ENCODE measurements at regions not wholly inside any gene's neighbourhood (a gene's known extent, or its start where the extent isn't known, plus 50 kb on each side); places are given as distances from the start of the nearest gene placed in this dataset.
A peak's percentile ranks its signal among the peaks of the same experiment; 100 is the strongest.

DNA sequence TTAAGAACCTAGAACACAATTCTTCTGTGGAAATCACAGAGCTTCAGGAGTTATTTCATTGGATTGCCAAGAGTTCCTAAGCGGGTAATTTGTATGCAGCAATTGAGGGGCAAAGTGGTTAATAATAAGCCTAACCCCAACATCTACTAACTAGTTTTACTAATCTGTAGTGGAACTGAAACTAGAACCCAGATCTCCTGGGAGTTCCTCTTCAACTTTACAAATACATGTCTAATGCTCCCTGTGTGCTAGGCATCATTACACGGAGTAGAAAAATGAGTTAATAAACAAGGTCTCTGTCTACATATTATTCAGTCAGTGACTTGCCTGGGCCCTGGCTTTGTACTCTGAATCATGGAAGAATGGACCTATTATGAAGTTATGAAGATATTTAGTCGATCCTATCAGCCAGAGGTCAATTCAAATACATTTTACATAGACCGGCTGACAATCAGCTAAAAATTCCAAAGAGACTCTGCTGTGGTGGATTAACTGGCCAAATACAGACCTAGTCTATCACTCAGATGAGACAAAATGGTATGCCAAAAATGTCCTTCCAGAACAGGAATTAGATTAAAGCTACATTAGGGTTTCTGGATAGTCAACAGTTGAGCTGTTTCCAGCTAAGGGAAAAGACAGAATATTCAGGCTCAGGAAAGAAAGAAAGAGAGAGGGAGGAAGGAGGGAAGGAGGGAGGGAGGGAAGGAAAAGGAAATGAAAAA lies 326.0 kb downstream of the FBXW7 start (continued):
- TF ChIP-seq, protein P1, sequence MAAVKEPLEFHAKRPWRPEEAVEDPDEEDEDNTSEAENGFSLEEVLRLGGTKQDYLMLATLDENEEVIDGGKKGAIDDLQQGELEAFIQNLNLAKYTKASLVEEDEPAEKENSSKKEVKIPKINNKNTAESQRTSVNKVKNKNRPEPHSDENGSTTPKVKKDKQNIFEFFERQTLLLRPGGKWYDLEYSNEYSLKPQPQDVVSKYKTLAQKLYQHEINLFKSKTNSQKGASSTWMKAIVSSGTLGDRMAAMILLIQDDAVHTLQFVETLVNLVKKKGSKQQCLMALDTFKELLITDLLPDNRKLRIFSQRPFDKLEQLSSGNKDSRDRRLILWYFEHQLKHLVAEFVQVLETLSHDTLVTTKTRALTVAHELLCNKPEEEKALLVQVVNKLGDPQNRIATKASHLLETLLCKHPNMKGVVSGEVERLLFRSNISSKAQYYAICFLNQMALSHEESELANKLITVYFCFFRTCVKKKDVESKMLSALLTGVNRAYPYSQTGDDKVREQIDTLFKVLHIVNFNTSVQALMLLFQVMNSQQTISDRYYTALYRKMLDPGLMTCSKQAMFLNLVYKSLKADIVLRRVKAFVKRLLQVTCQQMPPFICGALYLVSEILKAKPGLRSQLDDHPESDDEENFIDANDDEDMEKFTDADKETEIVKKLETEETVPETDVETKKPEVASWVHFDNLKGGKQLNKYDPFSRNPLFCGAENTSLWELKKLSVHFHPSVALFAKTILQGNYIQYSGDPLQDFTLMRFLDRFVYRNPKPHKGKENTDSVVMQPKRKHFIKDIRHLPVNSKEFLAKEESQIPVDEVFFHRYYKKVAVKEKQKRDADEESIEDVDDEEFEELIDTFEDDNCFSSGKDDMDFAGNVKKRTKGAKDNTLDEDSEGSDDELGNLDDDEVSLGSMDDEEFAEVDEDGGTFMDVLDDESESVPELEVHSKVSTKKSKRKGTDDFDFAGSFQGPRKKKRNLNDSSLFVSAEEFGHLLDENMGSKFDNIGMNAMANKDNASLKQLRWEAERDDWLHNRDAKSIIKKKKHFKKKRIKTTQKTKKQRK (IDR thresholded peaks at IDR 0.05; ENCODE audit: low read depth, low read length), result no peak
- TF ChIP-seq IKZF1 (conservative IDR thresholded peaks at IDR 0.05), result 0 out of 2 replicates have a peak, but pooled peaks have one; percentile 25
- TF ChIP-seq EP300 (IDR thresholded peaks at IDR 0.05; ENCODE audit: borderline replicate concordance in 1 of 2, control insufficient read depth in 1 of 2, low read depth in 2 of 2, low read length in 2 of 2), result peak in 1 of 2 experiments; percentile 62; a peak in 1 of 4 replicates

DNA sequence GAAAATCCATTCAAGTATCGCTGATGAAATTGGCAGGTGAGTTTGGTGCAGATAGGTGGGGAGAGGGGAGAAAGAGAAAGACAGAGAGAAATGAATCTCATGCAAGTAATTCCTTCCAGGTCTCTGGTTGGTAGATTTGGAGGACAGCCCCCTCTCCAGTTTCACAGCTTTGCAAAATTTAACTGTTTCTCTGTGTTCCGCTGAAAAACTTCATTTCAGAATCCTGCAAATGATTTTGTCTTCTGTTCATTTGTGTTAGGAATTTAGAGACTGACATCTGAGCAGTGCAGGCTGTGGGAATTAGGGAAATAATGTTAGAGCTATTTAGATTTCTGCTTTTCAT lies 328.5 kb downstream of the FBXW7 start:
- intact Hi-C loops (cut with micrococcal nuclease; ENCODE audit: unreplicated experiment) (loop anchor here (5.0 kb wide), 1 partner anchor 320 kb away; no protein-coding TSS in a partner anchor), in situ Hi-C loops (cut with MboI) (no loop called here)
- no peaks in the 10 kb centered on the region for H4K20me1 ChIP-seq (ENCODE audit: control insufficient read depth, insufficient read depth)
- no peak overlapping the region for H3K4me3 ChIP-seq
- H3K27me3 ChIP-seq (replicated peaks in 1 of 2; ENCODE audit: control insufficient read depth in 2 of 2, insufficient read depth in 2 of 2, low read length in 1 of 2), result no peaks in the 10 kb centered on the region
- H3K9me3 ChIP-seq (replicated peaks; ENCODE audit: control insufficient read depth, insufficient read depth, low read length), result no peaks in the 10 kb centered on the region
- no peak overlapping the region for H2AFZ ChIP-seq (ENCODE audit: control insufficient read depth, low read depth, low read length)
- ATAC-seq (no peak), DNase-seq (ENCODE audit: low read depth, low spot score) (no peak), FAIRE-seq (no peak)
- H3K27ac ChIP-seq (ENCODE audit: control insufficient read depth, insufficient read depth), result no peak overlapping the region
- no peak overlapping the region for H3K4me2 ChIP-seq (ENCODE audit: control insufficient read depth, insufficient read depth)
- WGBS (ENCODE audit: insufficient coverage, insufficient replicate concordance, low lambda C conversion rate, missing lambda C conversion rate), result 72% methylated on average over 2 of the region's 2 CpGs
- no peaks in the 10 kb centered on the region for H3K36me3 ChIP-seq (ENCODE audit: control insufficient read depth in 2 of 2, insufficient read depth in 2 of 2, low read length in 1 of 2)
- no peak overlapping the region for H3K9ac ChIP-seq (ENCODE audit: control insufficient read depth, insufficient read depth, low read length)
- CTCF ChIA-PET, result interaction anchor here (1.1 kb wide), 1 partner anchor 18 kb away, joined by 4 read pairs; no protein-coding TSS in a partner anchor
- SMC1A ChIA-PET (ENCODE audit: uncharacterized antibody, unreplicated experiment), result interaction anchor here (1.2 to 1.7 kb wide), 3 partner anchors 23 to 97 kb away, joined by 3 to 5 read pairs (median 4); no protein-coding TSS in a partner anchor
- RAD21 ChIA-PET (ENCODE audit: unreplicated experiment), result interaction anchor here (1.0 kb wide), 1 partner anchor 71 kb away, joined by 3 read pairs; no protein-coding TSS in a partner anchor
- POLR2A ChIA-PET, result no interaction called here
- no TSS peak for BruUV-seq (replicated peaks)
- no peaks in the 10 kb centered on the region for H3K4me1 ChIP-seq (ENCODE audit: control insufficient read depth, insufficient read depth, low read length)
- H3K79me2 ChIP-seq (ENCODE audit: control insufficient read depth, insufficient read depth, low read length), result no peaks in the 10 kb centered on the region
- TF ChIP-seq CHD2 (IDR thresholded peaks at IDR 0.05; ENCODE audit: borderline replicate concordance, low read depth, low read length) (no peak), GABPA (IDR thresholded peaks at IDR 0.05; ENCODE audit: low read depth) (no peak), DPF2 (IDR thresholded peaks at IDR 0.05) (no peak), ZBED1 (IDR thresholded peaks at IDR 0.05; ENCODE audit: borderline replicate concordance) (no peak), POLR2A (IDR thresholded peaks at IDR 0.05; ENCODE audit: low read depth, low read length) (no peak), NR2F1 (conservative IDR thresholded peaks at IDR 0.05) (no peak), NBN (IDR thresholded peaks at IDR 0.05) (no peak), SIX5 (IDR thresholded peaks at IDR 0.05; ENCODE audit: low read depth, low read length, severe bottlenecking) (no peak)
- TF ChIP-seq, protein P2, sequence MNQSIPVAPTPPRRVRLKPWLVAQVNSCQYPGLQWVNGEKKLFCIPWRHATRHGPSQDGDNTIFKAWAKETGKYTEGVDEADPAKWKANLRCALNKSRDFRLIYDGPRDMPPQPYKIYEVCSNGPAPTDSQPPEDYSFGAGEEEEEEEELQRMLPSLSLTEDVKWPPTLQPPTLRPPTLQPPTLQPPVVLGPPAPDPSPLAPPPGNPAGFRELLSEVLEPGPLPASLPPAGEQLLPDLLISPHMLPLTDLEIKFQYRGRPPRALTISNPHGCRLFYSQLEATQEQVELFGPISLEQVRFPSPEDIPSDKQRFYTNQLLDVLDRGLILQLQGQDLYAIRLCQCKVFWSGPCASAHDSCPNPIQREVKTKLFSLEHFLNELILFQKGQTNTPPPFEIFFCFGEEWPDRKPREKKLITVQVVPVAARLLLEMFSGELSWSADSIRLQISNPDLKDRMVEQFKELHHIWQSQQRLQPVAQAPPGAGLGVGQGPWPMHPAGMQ (IDR thresholded peaks at IDR 0.05; ENCODE audit: borderline replicate concordance), result no peak
- TF ChIP-seq, protein P3, sequence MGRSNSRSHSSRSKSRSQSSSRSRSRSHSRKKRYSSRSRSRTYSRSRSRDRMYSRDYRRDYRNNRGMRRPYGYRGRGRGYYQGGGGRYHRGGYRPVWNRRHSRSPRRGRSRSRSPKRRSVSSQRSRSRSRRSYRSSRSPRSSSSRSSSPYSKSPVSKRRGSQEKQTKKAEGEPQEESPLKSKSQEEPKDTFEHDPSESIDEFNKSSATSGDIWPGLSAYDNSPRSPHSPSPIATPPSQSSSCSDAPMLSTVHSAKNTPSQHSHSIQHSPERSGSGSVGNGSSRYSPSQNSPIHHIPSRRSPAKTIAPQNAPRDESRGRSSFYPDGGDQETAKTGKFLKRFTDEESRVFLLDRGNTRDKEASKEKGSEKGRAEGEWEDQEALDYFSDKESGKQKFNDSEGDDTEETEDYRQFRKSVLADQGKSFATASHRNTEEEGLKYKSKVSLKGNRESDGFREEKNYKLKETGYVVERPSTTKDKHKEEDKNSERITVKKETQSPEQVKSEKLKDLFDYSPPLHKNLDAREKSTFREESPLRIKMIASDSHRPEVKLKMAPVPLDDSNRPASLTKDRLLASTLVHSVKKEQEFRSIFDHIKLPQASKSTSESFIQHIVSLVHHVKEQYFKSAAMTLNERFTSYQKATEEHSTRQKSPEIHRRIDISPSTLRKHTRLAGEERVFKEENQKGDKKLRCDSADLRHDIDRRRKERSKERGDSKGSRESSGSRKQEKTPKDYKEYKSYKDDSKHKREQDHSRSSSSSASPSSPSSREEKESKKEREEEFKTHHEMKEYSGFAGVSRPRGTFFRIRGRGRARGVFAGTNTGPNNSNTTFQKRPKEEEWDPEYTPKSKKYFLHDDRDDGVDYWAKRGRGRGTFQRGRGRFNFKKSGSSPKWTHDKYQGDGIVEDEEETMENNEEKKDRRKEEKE (IDR thresholded peaks at IDR 0.05), result no peak
- TF ChIP-seq, protein P4, sequence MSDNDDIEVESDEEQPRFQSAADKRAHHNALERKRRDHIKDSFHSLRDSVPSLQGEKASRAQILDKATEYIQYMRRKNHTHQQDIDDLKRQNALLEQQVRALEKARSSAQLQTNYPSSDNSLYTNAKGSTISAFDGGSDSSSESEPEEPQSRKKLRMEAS (IDR thresholded peaks at IDR 0.05; ENCODE audit: low read depth, low read length), result no peak

Data from GM12878 (cell line).